SU-DHL-6 (cell line): ENCODE measurements at regions not wholly inside any gene's neighbourhood (a gene's known extent, or its start where the extent isn't known, plus 50 kb on each side); places are given as distances from the start of the nearest gene placed in this dataset.

Source experiments
- EZH2phosphoT487 ChIP-seq: fragments of 200-600 bp; sonication (generic), shearing (Covaris generic); conservative IDR thresholded peaks from 2 replicates; pipeline ENCODE4 v1.6.1; 2018; ENCODE audit warnings: mild to moderate bottlenecking, antibody characterized with exemption, low read length, moderate library complexity, mixed read lengths
- TF ChIP-seq, protein P1 (sequence below): fragments of 200-600 bp; sonication (generic); IDR thresholded peaks from one replicate; pipeline ENCODE4 v1.5.1; 2017; ENCODE audit warnings: antibody characterized with exemption, mild to moderate bottlenecking, low read length, moderate library complexity; ENCODE audit not compliant: insufficient read depth, poor library complexity, severe bottlenecking

GRCh38 chr7:109821156-109821555 lies 1251.5 kb downstream of the DNAJB9 start:
- TF ChIP-seq, protein P1, sequence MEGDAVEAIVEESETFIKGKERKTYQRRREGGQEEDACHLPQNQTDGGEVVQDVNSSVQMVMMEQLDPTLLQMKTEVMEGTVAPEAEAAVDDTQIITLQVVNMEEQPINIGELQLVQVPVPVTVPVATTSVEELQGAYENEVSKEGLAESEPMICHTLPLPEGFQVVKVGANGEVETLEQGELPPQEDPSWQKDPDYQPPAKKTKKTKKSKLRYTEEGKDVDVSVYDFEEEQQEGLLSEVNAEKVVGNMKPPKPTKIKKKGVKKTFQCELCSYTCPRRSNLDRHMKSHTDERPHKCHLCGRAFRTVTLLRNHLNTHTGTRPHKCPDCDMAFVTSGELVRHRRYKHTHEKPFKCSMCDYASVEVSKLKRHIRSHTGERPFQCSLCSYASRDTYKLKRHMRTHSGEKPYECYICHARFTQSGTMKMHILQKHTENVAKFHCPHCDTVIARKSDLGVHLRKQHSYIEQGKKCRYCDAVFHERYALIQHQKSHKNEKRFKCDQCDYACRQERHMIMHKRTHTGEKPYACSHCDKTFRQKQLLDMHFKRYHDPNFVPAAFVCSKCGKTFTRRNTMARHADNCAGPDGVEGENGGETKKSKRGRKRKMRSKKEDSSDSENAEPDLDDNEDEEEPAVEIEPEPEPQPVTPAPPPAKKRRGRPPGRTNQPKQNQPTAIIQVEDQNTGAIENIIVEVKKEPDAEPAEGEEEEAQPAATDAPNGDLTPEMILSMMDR: no peak
- no peak for TF ChIP-seq EZH2phosphoT487
